Spinal cord (tissue), 9 donors: ENCODE measurements at regions not wholly inside any gene's neighbourhood (a gene's known extent, or its start where the extent isn't known, plus 50 kb on each side); places are given as distances from the start of the nearest gene placed in this dataset.

Experiments
- DNase-seq, 6 donors: peaks; one replicate each; pipeline versions ENCODE4 v3.0.0 to v3.0.0-alpha.2; 2013 to 2015; ENCODE audit warnings: low spot score in 6 of 6, low read depth in 4 of 6
- H3K27ac ChIP-seq: one replicate; pipeline ENCODE4 v1.5.1; 2013; ENCODE audit warnings: low read depth, low read length, control low read depth
- H3K27me3 ChIP-seq: one replicate; pipeline ENCODE4 v1.6.1; 2013; ENCODE audit warnings: low read length; ENCODE audit not compliant: control insufficient read depth, insufficient read depth
- H3K36me3 ChIP-seq: one replicate; pipeline ENCODE4 v1.6.1; 2013; ENCODE audit warnings: low read length; ENCODE audit not compliant: control insufficient read depth, insufficient read depth
- H3K4me1 ChIP-seq: one replicate; pipeline ENCODE4 v1.6.1; 2013; ENCODE audit warnings: low read length; ENCODE audit not compliant: control insufficient read depth, insufficient read depth
- H3K4me3 ChIP-seq: one replicate; pipeline ENCODE4 v1.5.1; 2013; ENCODE audit warnings: low read depth, low read length, control low read depth
- H3K9me3 ChIP-seq: one replicate; pipeline ENCODE4 v1.6.1; 2013; ENCODE audit warnings: low read length; ENCODE audit not compliant: control insufficient read depth, insufficient read depth
- WGBS: methylation state at CpG from one replicate; pipeline ENCODE4 v1.1.5; 2013; ENCODE audit warnings: missing lambda C conversion rate; ENCODE audit not compliant: insufficient coverage; 5-methylcytosine and 5-hydroxymethylcytosine counted together
- donor health status: healthy.

- no peak overlapping the region for H3K4me3 ChIP-seq
- no peaks in the 10 kb centered on the region for H3K9me3 ChIP-seq
- 67% methylated on average over 10 of the region's 17 CpGs for WGBS
- H3K4me1 ChIP-seq: no peaks in the 10 kb centered on the region
- H3K27me3 ChIP-seq: no peaks in the 10 kb centered on the region
- DNase-seq: peak in 1 of 6 donors; percentile 95
- no peak overlapping the region for H3K27ac ChIP-seq
- H3K36me3 ChIP-seq: no peaks in the 10 kb centered on the region
Observed at GRCh38 chr16:82302042-82302727, 132.2 kb upstream of the MPHOSPH6 start.

GRCh38 chr16:82301146-82301755 is 131.2 kb upstream of the MPHOSPH6 start:
- Histone ChIP-seq H3K36me3 (no peaks in the 10 kb centered on the region), H3K27ac (no peak overlapping the region), H3K4me1 (no peaks in the 10 kb centered on the region), H3K27me3 (no peaks in the 10 kb centered on the region), H3K4me3 (no peak overlapping the region), H3K9me3 (no peaks in the 10 kb centered on the region)
- WGBS: 78% methylated on average over 4 of the region's 7 CpGs
- DNase-seq: no peak

GRCh38 chr16:82300374-82300951 is 130.4 kb upstream of the MPHOSPH6 start:
- no peaks in the 10 kb centered on the region for H3K27me3 ChIP-seq
- H3K4me1 ChIP-seq: no peaks in the 10 kb centered on the region
- H3K4me3 ChIP-seq: no peak overlapping the region
- DNase-seq: no peak
- no peaks in the 10 kb centered on the region for H3K9me3 ChIP-seq
- no peaks in the 10 kb centered on the region for H3K36me3 ChIP-seq
- WGBS: 97% methylated on average over 4 of the region's 6 CpGs
- no peak overlapping the region for H3K27ac ChIP-seq

GRCh38 chr16:82298472-82298871 is 128.4 kb upstream of the MPHOSPH6 start:
- 98% methylated on average over 4 of the region's 5 CpGs for WGBS
- Histone ChIP-seq H3K27ac (no peak overlapping the region), H3K9me3 (no peaks in the 10 kb centered on the region), H3K36me3 (no peaks in the 10 kb centered on the region), H3K27me3 (no peaks in the 10 kb centered on the region), H3K4me3 (no peak overlapping the region), H3K4me1 (peaks cover 4% of the 10 kb centered on the region)
- no peak for DNase-seq

- no peak overlapping the region for H3K4me3 ChIP-seq
- no peaks in the 10 kb centered on the region for H3K9me3 ChIP-seq
- WGBS: 80% methylated on average over 2 of the region's 9 CpGs
- no peaks in the 10 kb centered on the region for H3K36me3 ChIP-seq
- peaks cover 4% of the 10 kb centered on the region for H3K4me1 ChIP-seq
- no peaks in the 10 kb centered on the region for H3K27me3 ChIP-seq
- DNase-seq: no peak
- H3K27ac ChIP-seq: no peak overlapping the region
Observed at GRCh38 chr16:82295290-82296201, 125.5 kb upstream of the MPHOSPH6 start.

- H3K4me1 ChIP-seq: peaks cover 4% of the 10 kb centered on the region
- H3K36me3 ChIP-seq: no peaks in the 10 kb centered on the region
- no peaks in the 10 kb centered on the region for H3K9me3 ChIP-seq
- 79% methylated on average over 2 of the region's 2 CpGs for WGBS
- no peak overlapping the region for H3K4me3 ChIP-seq
- no peak overlapping the region for H3K27ac ChIP-seq
- H3K27me3 ChIP-seq: no peaks in the 10 kb centered on the region
- no peak for DNase-seq
Observed at GRCh38 chr16:82293671-82294070, 123.6 kb upstream of the MPHOSPH6 start.

GRCh38 chr16:82287937-82288336 is 117.9 kb upstream of the MPHOSPH6 start:
- WGBS: no CpG with 5 or more reads among the region's 3 CpGs
- Histone ChIP-seq H3K27ac (no peak overlapping the region), H3K4me3 (no peak overlapping the region), H3K27me3 (no peaks in the 10 kb centered on the region), H3K36me3 (no peaks in the 10 kb centered on the region), H3K9me3 (no peaks in the 10 kb centered on the region), H3K4me1 (no peaks in the 10 kb centered on the region)
- DNase-seq: no peak

- H3K4me1 ChIP-seq: no peaks in the 10 kb centered on the region
- no peaks in the 10 kb centered on the region for H3K36me3 ChIP-seq
- H3K27ac ChIP-seq: no peak overlapping the region
- no peak overlapping the region for H3K4me3 ChIP-seq
- H3K27me3 ChIP-seq: no peaks in the 10 kb centered on the region
- H3K9me3 ChIP-seq: no peaks in the 10 kb centered on the region
- no peak for DNase-seq
Observed at GRCh38 chr16:82282662-82283061, 112.6 kb upstream of the MPHOSPH6 start.

GRCh38 chr16:82281544-82281943 is 111.5 kb upstream of the MPHOSPH6 start:
- peak in 1 of 6 donors; percentile 45 for DNase-seq
- H3K9me3 ChIP-seq: no peaks in the 10 kb centered on the region
- no peak overlapping the region for H3K4me3 ChIP-seq
- no peak overlapping the region for H3K27ac ChIP-seq
- H3K4me1 ChIP-seq: no peaks in the 10 kb centered on the region
- 83% methylated on average over 1 of the region's 2 CpGs for WGBS
- no peaks in the 10 kb centered on the region for H3K27me3 ChIP-seq
- H3K36me3 ChIP-seq: no peaks in the 10 kb centered on the region
